Choroid plexus epithelial cell (primary cell): ENCODE measurements at regions not wholly inside any gene's neighbourhood (a gene's known extent, or its start where the extent isn't known, plus 50 kb on each side); places are given as distances from the start of the nearest gene placed in this dataset.

ENCODE experiments used
- DNase-seq: peaks from one replicate; pipeline ENCODE4 v3.0.0-alpha.2; 2010; ENCODE audit warnings: low read depth
- H3K4me3 ChIP-seq: 2 replicates; pipeline ENCODE4 v1.5.1; 2011; ENCODE audit warnings: low read depth, mild to moderate bottlenecking, control low read depth, low read length, moderate library complexity
- TF ChIP-seq, protein P1 (sequence below): conservative IDR thresholded peaks from 2 replicates; pipeline ENCODE4 v1.5.1; 2011; ENCODE audit warnings: low read depth, mild to moderate bottlenecking, control low read depth, inconsistent platforms, low read length, moderate library complexity

DNA sequence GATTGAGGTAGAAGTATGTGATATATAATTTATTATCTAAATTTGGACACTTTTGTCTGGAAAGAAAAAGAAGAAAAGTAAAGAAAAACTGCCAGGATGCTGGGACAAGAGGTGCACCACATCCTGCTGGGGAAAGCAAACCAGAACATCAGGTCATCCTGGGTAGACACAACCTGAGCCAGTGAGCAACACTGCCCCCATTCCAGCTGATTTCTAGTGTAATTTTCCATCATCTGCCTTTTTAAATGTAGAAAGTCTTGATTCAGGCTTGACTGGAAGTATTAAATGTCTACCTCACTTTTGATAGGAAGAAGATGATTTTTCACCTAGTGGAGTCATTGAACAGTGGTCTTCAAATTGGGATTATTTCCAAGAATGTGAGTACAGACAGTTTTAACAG is 1164.5 kb upstream of the CITED2 start:
- peak; percentile 66 for DNase-seq
- TF ChIP-seq, protein P1, sequence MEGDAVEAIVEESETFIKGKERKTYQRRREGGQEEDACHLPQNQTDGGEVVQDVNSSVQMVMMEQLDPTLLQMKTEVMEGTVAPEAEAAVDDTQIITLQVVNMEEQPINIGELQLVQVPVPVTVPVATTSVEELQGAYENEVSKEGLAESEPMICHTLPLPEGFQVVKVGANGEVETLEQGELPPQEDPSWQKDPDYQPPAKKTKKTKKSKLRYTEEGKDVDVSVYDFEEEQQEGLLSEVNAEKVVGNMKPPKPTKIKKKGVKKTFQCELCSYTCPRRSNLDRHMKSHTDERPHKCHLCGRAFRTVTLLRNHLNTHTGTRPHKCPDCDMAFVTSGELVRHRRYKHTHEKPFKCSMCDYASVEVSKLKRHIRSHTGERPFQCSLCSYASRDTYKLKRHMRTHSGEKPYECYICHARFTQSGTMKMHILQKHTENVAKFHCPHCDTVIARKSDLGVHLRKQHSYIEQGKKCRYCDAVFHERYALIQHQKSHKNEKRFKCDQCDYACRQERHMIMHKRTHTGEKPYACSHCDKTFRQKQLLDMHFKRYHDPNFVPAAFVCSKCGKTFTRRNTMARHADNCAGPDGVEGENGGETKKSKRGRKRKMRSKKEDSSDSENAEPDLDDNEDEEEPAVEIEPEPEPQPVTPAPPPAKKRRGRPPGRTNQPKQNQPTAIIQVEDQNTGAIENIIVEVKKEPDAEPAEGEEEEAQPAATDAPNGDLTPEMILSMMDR = peak; percentile 13
- no peak overlapping the region for H3K4me3 ChIP-seq

GRCh38 chr6:140537834-140538705 is 1163.6 kb upstream of the CITED2 start:
- TF ChIP-seq, protein P1 = no peak
- peak; percentile 100 for DNase-seq
- H3K4me3 ChIP-seq = no peak overlapping the region

- H3K4me3 ChIP-seq = no peak overlapping the region
- TF ChIP-seq, protein P1 = no peak
- peak; percentile 51 for DNase-seq
Observed at GRCh38 chr6:140537211-140537610, 1162.8 kb upstream of the CITED2 start.

DNA sequence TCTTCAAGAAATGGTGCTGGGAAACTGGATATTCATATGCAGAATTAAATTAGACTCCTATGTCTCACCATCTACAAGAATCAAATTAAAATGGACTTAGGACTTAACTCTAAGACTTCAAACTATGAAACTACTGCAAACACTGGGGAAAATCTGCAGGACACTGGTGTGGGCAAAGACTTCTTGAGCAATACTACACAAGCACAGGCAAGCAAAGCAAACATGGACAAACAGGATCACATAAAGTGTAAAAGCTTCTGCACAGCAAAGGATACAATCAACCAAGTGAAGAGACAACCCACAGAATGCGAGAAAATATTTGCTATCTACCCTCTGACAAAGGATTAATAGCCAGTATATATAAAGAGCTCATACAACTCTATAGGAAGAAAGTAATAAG is 1161.1 kb upstream of the CITED2 start:
- DNase-seq = no peak
- H3K4me3 ChIP-seq = no peak overlapping the region
- TF ChIP-seq, protein P1 = no peak

- TF ChIP-seq, protein P1 = no peak
- DNase-seq = peak; percentile 12
- H3K4me3 ChIP-seq = no peak overlapping the region
Observed at GRCh38 chr6:140533526-140533925, 1159.1 kb upstream of the CITED2 start.

GRCh38 chr6:140504776-140505175 is 1130.3 kb upstream of the CITED2 start:
- TF ChIP-seq, protein P1 = no peak
- no peak for DNase-seq
- H3K4me3 ChIP-seq = no peak overlapping the region

- TF ChIP-seq, protein P1 = no peak
- H3K4me3 ChIP-seq = no peak overlapping the region
- no peak for DNase-seq
Observed at GRCh38 chr6:140500849-140501248, 1126.4 kb upstream of the CITED2 start.
